DOHH2 (cell line): ENCODE measurements at regions not wholly inside any gene's neighbourhood (a gene's known extent, or its start where the extent isn't known, plus 50 kb on each side); places are given as distances from the start of the nearest gene placed in this dataset.

Experiments used
- H3F3A ChIP-seq: fragments of 200-600 bp; sonication (generic), shearing (Covaris generic); 2 replicates; pipeline ENCODE4 v1.6.0; 2016; ENCODE audit warnings: antibody characterized with exemption, mild to moderate bottlenecking; ENCODE audit not compliant: control insufficient read depth, insufficient read depth
- H3K27ac ChIP-seq: fragments of 200-600 bp; sonication (generic); 2 replicates; pipeline ENCODE4 v1.5.1; 2014; ENCODE audit warnings: low read depth, mild to moderate bottlenecking, low read length, moderate library complexity
- H3K27me3 ChIP-seq: fragments of 200-600 bp; sonication (generic); 2 replicates; pipeline ENCODE4 v1.6.1; 2014; ENCODE audit warnings: mild to moderate bottlenecking, low read length, mixed read lengths; ENCODE audit not compliant: control insufficient read depth
- H3K36me3 ChIP-seq: fragments of 200-600 bp; sonication (generic); 2 replicates; pipeline ENCODE4 v1.6.1; 2014; ENCODE audit warnings: mild to moderate bottlenecking, low read length, moderate library complexity, mixed read lengths; ENCODE audit not compliant: control insufficient read depth
- H3K4me1 ChIP-seq: fragments of 200-600 bp; sonication (generic); 2 replicates; pipeline ENCODE4 v1.6.1; 2014; ENCODE audit warnings: mild to moderate bottlenecking, low read length, mixed read lengths; ENCODE audit not compliant: control insufficient read depth
- H3K4me2 ChIP-seq: fragments of 200-600 bp; sonication (generic); 2 replicates; pipeline ENCODE4 v1.6.0; 2014; ENCODE audit warnings: mild to moderate bottlenecking, low read length, moderate library complexity
- H3K4me3 ChIP-seq: fragments of 200-600 bp; sonication (generic); 2 replicates; pipeline ENCODE4 v1.5.1; 2014; ENCODE audit warnings: mild to moderate bottlenecking, low read length, mixed read lengths
- H3K79me2 ChIP-seq: fragments of 200-600 bp; sonication (generic); 2 replicates; pipeline ENCODE4 v1.6.1; 2014; ENCODE audit warnings: mild to moderate bottlenecking, low read length, mixed read lengths; ENCODE audit not compliant: control insufficient read depth
- H3K9me2 ChIP-seq: fragments of 200-600 bp; sonication (generic); replicated peaks from 2 replicates; pipeline ENCODE4 v1.6.1; 2014; ENCODE audit warnings: mild to moderate bottlenecking, low read length, mixed read lengths; ENCODE audit not compliant: control insufficient read depth
- H3K9me3 ChIP-seq: fragments of 200-600 bp; sonication (generic); 2 replicates; pipeline ENCODE4 v1.6.1; 2014; ENCODE audit warnings: antibody characterized with exemption, low read length, mixed read lengths; ENCODE audit not compliant: control insufficient read depth, insufficient read depth
- H4K20me1 ChIP-seq: fragments of 200-600 bp; sonication (generic); 2 replicates; pipeline ENCODE4 v1.6.0; 2014; ENCODE audit warnings: low read depth, mild to moderate bottlenecking, antibody characterized with exemption, low read length, moderate library complexity; ENCODE audit not compliant: control insufficient read depth, insufficient read depth
- CTCF ChIP-seq: fragments of 200-600 bp; sonication (generic); IDR thresholded peaks from one replicate; pipeline ENCODE4 v1.5.1; 2014; ENCODE audit warnings: antibody characterized with exemption, mild to moderate bottlenecking, low read depth, low read length; ENCODE audit not compliant: poor library complexity, severe bottlenecking
- EZH2phosphoT487 ChIP-seq: fragments of 200-600 bp; sonication (generic); IDR thresholded peaks from 2 replicates; pipeline ENCODE4 v1.6.1; 2017; ENCODE audit warnings: borderline replicate concordance, mild to moderate bottlenecking, antibody characterized with exemption, low read length, moderate library complexity, mixed read lengths

GRCh38 chr11:70624598-70624993 is 226.3 kb downstream of the CTTN start:
- Histone ChIP-seq H3K4me1 (no peaks in the 10 kb centered on the region), H3K4me2 (no peak overlapping the region), H4K20me1 (no peaks in the 10 kb centered on the region), H3K36me3 (no peaks in the 10 kb centered on the region), H3K9me2 (no peaks in the 10 kb centered on the region), H3K79me2 (no peaks in the 10 kb centered on the region), H3K27me3 (no peaks in the 10 kb centered on the region), H3K9me3 (no peaks in the 10 kb centered on the region), H3F3A (no peaks in the 10 kb centered on the region), H3K4me3 (no peak overlapping the region), H3K27ac (no peak overlapping the region)
- TF ChIP-seq EZH2phosphoT487 (no peak), CTCF (no peak)

- TF ChIP-seq CTCF (no peak), EZH2phosphoT487 (no peak)
- H3K9me3 ChIP-seq = no peaks in the 10 kb centered on the region
- no peaks in the 10 kb centered on the region for H4K20me1 ChIP-seq
- H3K4me3 ChIP-seq = no peak overlapping the region
- H3K9me2 ChIP-seq = no peaks in the 10 kb centered on the region
- no peak overlapping the region for H3K27ac ChIP-seq
- H3K79me2 ChIP-seq = no peaks in the 10 kb centered on the region
- H3K4me2 ChIP-seq = no peak overlapping the region
- H3K4me1 ChIP-seq = no peaks in the 10 kb centered on the region
- H3K36me3 ChIP-seq = no peaks in the 10 kb centered on the region
- H3F3A ChIP-seq = no peaks in the 10 kb centered on the region
- no peaks in the 10 kb centered on the region for H3K27me3 ChIP-seq
These were observed 226.7 kb downstream of the CTTN start for GRCh38 chr11:70625051-70625450.

- H3K9me3 ChIP-seq = no peaks in the 10 kb centered on the region
- no peaks in the 10 kb centered on the region for H3K79me2 ChIP-seq
- H3K27ac ChIP-seq = no peak overlapping the region
- no peak overlapping the region for H3K4me2 ChIP-seq
- TF ChIP-seq CTCF = no peak
- no peak for TF ChIP-seq EZH2phosphoT487
- no peaks in the 10 kb centered on the region for H4K20me1 ChIP-seq
- no peaks in the 10 kb centered on the region for H3K9me2 ChIP-seq
- no peaks in the 10 kb centered on the region for H3K36me3 ChIP-seq
- H3F3A ChIP-seq = no peaks in the 10 kb centered on the region
- H3K4me1 ChIP-seq = no peaks in the 10 kb centered on the region
- H3K4me3 ChIP-seq = no peak overlapping the region
- no peaks in the 10 kb centered on the region for H3K27me3 ChIP-seq
These were observed 227.5 kb downstream of the CTTN start for GRCh38 chr11:70625582-70626518.
